H9 (cell line): ENCODE measurements at regions not wholly inside any gene's neighbourhood (a gene's known extent, or its start where the extent isn't known, plus 50 kb on each side); places are given as distances from the start of the nearest gene placed in this dataset.

ENCODE experiments used
- DNase-seq: peaks from one replicate; pipeline ENCODE4 v3.0.0-alpha.2; 2017
- H2AFZ ChIP-seq: one replicate; pipeline ENCODE4 v1.6.1; 2013; ENCODE audit warnings: mild to moderate bottlenecking, low read length, control low read depth, moderate library complexity
- H2AK5ac ChIP-seq: 2 replicates; pipeline ENCODE4 v1.6.1; 2013; ENCODE audit warnings: low read length, control low read depth, mixed read lengths; ENCODE audit not compliant: insufficient read length
- H2BK120ac ChIP-seq: one replicate; pipeline ENCODE4 v1.6.1; 2013; ENCODE audit warnings: low read depth, mild to moderate bottlenecking, low read length, control low read depth, inconsistent platforms; ENCODE audit not compliant: poor library complexity, severe bottlenecking
- H2BK12ac ChIP-seq: 2 replicates; pipeline ENCODE4 v1.6.1; 2013; ENCODE audit warnings: low read length, control low read depth, mixed read lengths, low read depth; ENCODE audit not compliant: insufficient read length
- H2BK15ac ChIP-seq: 2 replicates; pipeline ENCODE4 v1.6.1; 2013; ENCODE audit warnings: low read depth, low read length, control low read depth
- H2BK20ac ChIP-seq: one replicate; pipeline ENCODE4 v1.6.1; 2013; ENCODE audit warnings: low read depth, mild to moderate bottlenecking, low read length, control low read depth, inconsistent platforms; ENCODE audit not compliant: poor library complexity, severe bottlenecking
- H2BK5ac ChIP-seq: 2 replicates; pipeline ENCODE4 v1.6.1; 2013; ENCODE audit warnings: low read length, control low read depth, mixed read lengths; ENCODE audit not compliant: insufficient read length
- H3K14ac ChIP-seq: 2 replicates; pipeline ENCODE4 v1.6.1; 2013; ENCODE audit warnings: low read length, control low read depth; ENCODE audit not compliant: insufficient read depth
- H3K18ac ChIP-seq: 2 replicates; pipeline ENCODE4 v1.6.1; 2013; ENCODE audit warnings: low read depth, mild to moderate bottlenecking, mixed read lengths, low read length, control low read depth; ENCODE audit not compliant: insufficient read length
- H3K23ac ChIP-seq: 2 replicates; pipeline ENCODE4 v1.6.1; 2013; ENCODE audit warnings: low read length, control low read depth, mixed read lengths, low read depth; ENCODE audit not compliant: insufficient read length
- H3K23me2 ChIP-seq: 2 replicates; pipeline ENCODE4 v1.6.1; 2013; ENCODE audit warnings: low read depth, mild to moderate bottlenecking, mixed read lengths, low read length, control low read depth; ENCODE audit not compliant: insufficient read length, poor library complexity, severe bottlenecking
- H3K27ac ChIP-seq: 2 replicates; pipeline ENCODE4 v1.5.1; 2013; ENCODE audit warnings: low read length, control low read depth, mixed read lengths, low read depth; ENCODE audit not compliant: insufficient read length
- H3K27me3 ChIP-seq: 2 replicates; pipeline ENCODE4 v1.6.1; 2013; ENCODE audit warnings: low read length, control low read depth, inconsistent platforms; ENCODE audit not compliant: insufficient read depth
- H3K4ac ChIP-seq: 2 replicates; pipeline ENCODE4 v1.6.1; 2013; ENCODE audit warnings: low read depth, mild to moderate bottlenecking, control low read depth, inconsistent platforms, low read length, moderate library complexity
- H3K4me1 ChIP-seq: 2 replicates; pipeline ENCODE4 v1.6.1; 2013; ENCODE audit warnings: low read length, control low read depth, inconsistent platforms; ENCODE audit not compliant: insufficient read depth
- H3K4me2 ChIP-seq: 2 replicates; pipeline ENCODE4 v1.6.1; 2013; ENCODE audit warnings: low read length, control low read depth, mixed read lengths; ENCODE audit not compliant: insufficient read length, insufficient read depth
- H3K56ac ChIP-seq: 2 replicates; pipeline ENCODE4 v1.6.1; 2013; ENCODE audit warnings: low read depth, mild to moderate bottlenecking, mixed read lengths, low read length, control low read depth; ENCODE audit not compliant: insufficient read length
- H3K79me1 ChIP-seq: 2 replicates; pipeline ENCODE4 v1.6.1; 2013; ENCODE audit warnings: low read depth, mild to moderate bottlenecking, moderate library complexity, low read length, control low read depth, inconsistent platforms; ENCODE audit not compliant: insufficient read depth, poor library complexity, severe bottlenecking
- H3K79me2 ChIP-seq: 2 replicates; pipeline ENCODE4 v1.6.1; 2013; ENCODE audit warnings: low read length, control low read depth, inconsistent platforms; ENCODE audit not compliant: insufficient read depth
- H3K9ac ChIP-seq: 2 replicates; pipeline ENCODE4 v1.6.1; 2013; ENCODE audit warnings: low read length, control low read depth, mixed read lengths; ENCODE audit not compliant: insufficient read length; ENCODE audit errors: extremely low read depth
- H3K9me3 ChIP-seq: one replicate; pipeline ENCODE4 v1.6.1; 2013; ENCODE audit warnings: low read depth, low read length, inconsistent platforms; ENCODE audit not compliant: control insufficient read depth
- H3T11ph ChIP-seq: one replicate; pipeline ENCODE4 v1.6.1; 2013; ENCODE audit warnings: mild to moderate bottlenecking, low read length, control low read depth, inconsistent platforms
- H4K20me1 ChIP-seq: one replicate; pipeline ENCODE4 v1.6.1; 2013; ENCODE audit not compliant: control insufficient read depth, insufficient read length, insufficient read depth
- H4K5ac ChIP-seq: 2 replicates; pipeline ENCODE4 v1.6.1; 2013; ENCODE audit warnings: low read depth, mild to moderate bottlenecking, mixed read lengths, low read length, control low read depth; ENCODE audit not compliant: insufficient read length
- H4K8ac ChIP-seq: replicated peaks from 2 replicates; pipeline ENCODE4 v1.6.1; 2013; ENCODE audit warnings: low read length, control low read depth, mixed read lengths, low read depth; ENCODE audit not compliant: insufficient read length
- H4K91ac ChIP-seq: 2 replicates; pipeline ENCODE4 v1.6.1; 2013; ENCODE audit warnings: low read depth, mild to moderate bottlenecking, moderate library complexity, mixed read lengths, low read length, control low read depth; ENCODE audit not compliant: insufficient read length
- H3K27ac Mint-ChIP-seq, 3 experiments: 2 replicates in 2 of 3; 3 replicates in 1 of 3; pipeline ENCODE4 v1.8.0; 2020 to 2021; ENCODE audit warnings: mixed read lengths in 3 of 3, mild to moderate bottlenecking in 1 of 3, moderate library complexity in 1 of 3
- H3K27me3 Mint-ChIP-seq: 2 replicates; pipeline ENCODE4 v1.8.0; 2021; ENCODE audit warnings: low read depth, mild to moderate bottlenecking, moderate library complexity, mixed read lengths
- H3K36me3 Mint-ChIP-seq, 3 experiments: 2 replicates in 2 of 3; 3 replicates in 1 of 3; pipeline ENCODE4 v1.8.0; 2020 to 2021; ENCODE audit warnings: low read depth in 3 of 3, mixed read lengths in 3 of 3; ENCODE audit not compliant: insufficient read depth in 1 of 3
- H3K4me1 Mint-ChIP-seq, 2 experiments: 2 replicates each; pipeline ENCODE4 v1.8.0; 2020; ENCODE audit warnings: mixed read lengths in 2 of 2
- H3K4me3 Mint-ChIP-seq, 2 experiments: 2 replicates in 1 of 2; 3 replicates in 1 of 2; pipeline ENCODE4 v1.8.0; 2020 to 2021; ENCODE audit warnings: mild to moderate bottlenecking in 2 of 2, mixed read lengths in 2 of 2, moderate library complexity in 1 of 2
- H3K9me3 Mint-ChIP-seq, 2 experiments: 2 replicates in 1 of 2; 3 replicates in 1 of 2; pipeline ENCODE4 v1.8.0; 2020; ENCODE audit warnings: mild to moderate bottlenecking in 2 of 2, mixed read lengths in 2 of 2, moderate library complexity in 1 of 2
- CTCF ChIP-seq: fragments of 200-600 bp; sonication (generic); conservative IDR thresholded peaks from 3 replicates; pipeline ENCODE4 v1.8.0; 2021; ENCODE audit warnings: antibody characterized with exemption, mild to moderate bottlenecking
- WGBS: extraction: QIAGEN DNeasy Blood & Tissue Kit; methylation state at CpG from one replicate; pipeline ENCODE4 v1.1.7; 2013; ENCODE audit warnings: missing lambda C conversion rate, low lambda C conversion rate, mixed read lengths; ENCODE audit not compliant: insufficient read length; ENCODE audit errors: extremely low coverage; 5-methylcytosine and 5-hydroxymethylcytosine counted together

DNA sequence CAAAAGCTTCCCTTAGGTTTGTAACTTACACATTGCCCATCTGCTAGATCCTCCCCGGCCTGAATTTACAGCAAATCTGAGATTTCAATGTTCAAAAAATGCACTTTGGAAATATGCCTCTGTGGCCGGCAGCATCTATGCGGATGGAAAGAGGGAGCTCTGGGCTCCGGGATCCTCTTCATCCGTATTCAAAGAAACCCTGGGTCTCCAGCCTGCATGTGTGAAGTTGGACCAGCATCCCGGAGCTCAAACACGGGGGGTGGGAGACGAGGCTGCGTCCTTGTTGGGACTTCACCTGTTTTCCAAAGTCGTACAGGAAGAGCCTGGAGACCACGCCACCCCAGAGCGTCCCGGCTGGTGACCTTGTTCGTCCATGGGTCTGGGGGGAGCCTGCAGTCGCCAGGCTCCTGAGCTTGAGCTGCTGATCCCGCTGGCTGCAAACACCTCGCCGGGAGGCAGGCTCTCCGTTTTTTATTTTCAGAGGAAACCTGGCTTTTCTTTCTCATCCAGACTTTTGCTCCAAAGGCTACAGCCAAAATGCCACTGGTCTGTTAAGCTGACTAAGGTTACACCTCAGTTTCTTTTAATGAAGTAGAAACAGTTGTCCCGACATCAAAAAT is 77.4 kb downstream of the PTGR3 start:
- Histone ChIP-seq H2BK20ac (no peak overlapping the region), H3K14ac (no peak overlapping the region)
- H3K36me3 Mint-ChIP-seq, result peaks cover 0 to 1% (median 0%) of the 10 kb centered on the region in 3 experiments; a peak in 1 of 7 replicates

More for the DNA sequence above, 77.4 kb downstream of the PTGR3 start:
- Histone ChIP-seq H3K4ac (no peak overlapping the region), H2BK15ac (no peak overlapping the region), H3K23ac (no peak overlapping the region), H2BK120ac (no peak overlapping the region), H3K79me1 (no peaks in the 10 kb centered on the region), H4K5ac (no peak overlapping the region), H3T11ph (no peak overlapping the region), H2AFZ (no peak overlapping the region), H4K8ac (no peak overlapping the region), H3K56ac (no peak overlapping the region), H2BK5ac (no peak overlapping the region), H3K23me2 (no peaks in the 10 kb centered on the region), H4K91ac (no peak overlapping the region), H3K27me3 (no peaks in the 10 kb centered on the region; the same call in 1 of the 2 replicates), H4K20me1 (no peaks in the 10 kb centered on the region), H3K4me1 (no peaks in the 10 kb centered on the region), H2AK5ac (no peak overlapping the region), H3K9me3 (no peaks in the 10 kb centered on the region), H3K4me2 (no peak overlapping the region), H3K79me2 (no peaks in the 10 kb centered on the region), H3K9ac (no peak overlapping the region), H3K18ac (no peak overlapping the region), H2BK12ac (no peak overlapping the region), H3K27ac (no peak overlapping the region)
- Mint-ChIP-seq H3K27me3 (peaks cover 5% of the 10 kb centered on the region; the same call in 1 of the 2 replicates), H3K9me3 (peaks cover 0 to 8% of the 10 kb centered on the region in 2 experiments; a peak in 4 of 5 replicates), H3K4me1 (no peaks in the 10 kb centered on the region), H3K4me3 (no peak overlapping the region; a peak in 1 of 5 replicates), H3K27ac (no peak overlapping the region)
- no peak for DNase-seq
- TF ChIP-seq CTCF, result no peak
- no CpG with 5 or more reads among the region's 20 CpGs for WGBS
